ENCODE measurements at regions not wholly inside any gene's neighbourhood (a gene's known extent, or its start where the extent isn't known, plus 50 kb on each side); places are given as distances from the start of the nearest gene placed in this dataset.
A peak's percentile ranks its signal among the peaks of the same experiment; 100 is the strongest.

DNA sequence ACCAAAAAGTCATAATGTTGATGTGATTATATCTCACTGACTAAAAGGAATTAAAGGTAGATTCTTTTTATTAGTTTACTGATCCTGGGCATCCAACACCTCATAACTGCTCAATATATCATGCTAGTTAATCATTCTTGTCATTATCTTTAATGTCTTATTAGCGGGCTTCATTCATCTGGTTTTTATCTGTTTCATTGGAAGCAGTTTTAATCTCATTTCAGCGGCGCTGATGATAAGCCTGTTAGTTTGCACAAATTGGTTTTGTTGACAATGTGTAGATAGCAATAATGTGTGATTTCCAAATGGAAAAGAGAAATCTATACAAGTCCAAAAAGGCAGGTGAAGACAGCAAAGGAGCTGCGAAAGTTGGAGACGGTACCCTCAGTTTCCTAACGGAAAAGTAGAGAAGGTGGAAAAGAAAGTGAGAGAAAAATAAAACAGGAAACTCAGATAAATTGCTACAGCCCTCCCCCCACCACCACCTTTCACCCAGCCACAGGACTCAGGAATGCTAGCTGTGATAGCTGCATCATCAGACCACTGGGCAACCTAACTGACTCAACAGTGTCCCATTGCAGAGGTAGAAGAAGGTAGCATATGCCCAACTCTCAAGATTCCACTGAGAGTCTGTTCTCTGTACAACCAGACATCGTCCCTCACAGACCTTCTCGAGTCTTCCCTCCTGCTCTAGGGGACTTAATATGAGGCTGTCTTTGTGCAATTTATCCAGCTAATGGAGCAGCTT, 241.7 kb upstream of the CAMK1G start:
- TF ChIP-seq, protein P1, sequence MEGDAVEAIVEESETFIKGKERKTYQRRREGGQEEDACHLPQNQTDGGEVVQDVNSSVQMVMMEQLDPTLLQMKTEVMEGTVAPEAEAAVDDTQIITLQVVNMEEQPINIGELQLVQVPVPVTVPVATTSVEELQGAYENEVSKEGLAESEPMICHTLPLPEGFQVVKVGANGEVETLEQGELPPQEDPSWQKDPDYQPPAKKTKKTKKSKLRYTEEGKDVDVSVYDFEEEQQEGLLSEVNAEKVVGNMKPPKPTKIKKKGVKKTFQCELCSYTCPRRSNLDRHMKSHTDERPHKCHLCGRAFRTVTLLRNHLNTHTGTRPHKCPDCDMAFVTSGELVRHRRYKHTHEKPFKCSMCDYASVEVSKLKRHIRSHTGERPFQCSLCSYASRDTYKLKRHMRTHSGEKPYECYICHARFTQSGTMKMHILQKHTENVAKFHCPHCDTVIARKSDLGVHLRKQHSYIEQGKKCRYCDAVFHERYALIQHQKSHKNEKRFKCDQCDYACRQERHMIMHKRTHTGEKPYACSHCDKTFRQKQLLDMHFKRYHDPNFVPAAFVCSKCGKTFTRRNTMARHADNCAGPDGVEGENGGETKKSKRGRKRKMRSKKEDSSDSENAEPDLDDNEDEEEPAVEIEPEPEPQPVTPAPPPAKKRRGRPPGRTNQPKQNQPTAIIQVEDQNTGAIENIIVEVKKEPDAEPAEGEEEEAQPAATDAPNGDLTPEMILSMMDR (IDR thresholded peaks at IDR 0.05) = no peak
- Histone ChIP-seq H3K4me3 (no peak overlapping the region), H3K27ac (no peak overlapping the region)
- no peak for DNase-seq (ENCODE audit: low spot score)

DNA sequence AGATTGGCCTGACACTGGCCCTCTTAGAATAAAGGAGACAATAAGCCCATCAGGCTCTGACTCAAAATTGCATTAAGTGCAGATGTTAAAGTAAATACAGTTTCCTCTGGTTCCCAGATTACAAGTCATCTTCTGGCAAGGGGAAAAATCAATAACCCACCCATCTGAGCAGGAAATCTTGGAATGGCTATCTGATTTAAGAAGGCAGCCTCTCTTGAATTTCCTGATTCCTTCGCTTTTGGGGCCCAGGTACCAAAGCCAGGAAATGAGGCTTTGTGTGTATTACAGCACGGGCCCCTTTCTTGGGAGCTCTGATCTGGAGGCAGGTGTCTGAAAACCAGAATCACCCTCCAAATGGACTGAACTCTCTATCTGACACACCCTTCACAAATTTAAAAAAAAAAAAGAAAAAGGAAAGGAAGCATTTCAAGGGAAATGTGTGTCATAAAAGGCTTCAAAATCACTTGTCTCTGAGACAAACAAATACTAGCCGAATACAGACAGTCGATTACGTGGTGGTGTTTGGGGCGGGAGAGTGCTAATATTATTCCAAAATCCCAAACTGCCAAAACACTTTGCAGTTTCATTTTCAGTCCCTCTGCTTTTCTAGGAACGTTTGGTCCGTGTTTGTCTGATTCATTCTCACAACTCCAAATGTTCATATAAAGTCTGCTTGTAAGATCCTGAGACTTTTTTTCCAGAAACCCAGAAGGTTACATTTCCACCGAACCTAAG, 240.9 kb upstream of the CAMK1G start:
- Histone ChIP-seq H3K4me3 (peak overlapping the region; percentile 31), H3K27ac (no peak overlapping the region)
- no peak for DNase-seq (ENCODE audit: low spot score)
- TF ChIP-seq, protein P1 (IDR thresholded peaks at IDR 0.05) = no peak

DNA sequence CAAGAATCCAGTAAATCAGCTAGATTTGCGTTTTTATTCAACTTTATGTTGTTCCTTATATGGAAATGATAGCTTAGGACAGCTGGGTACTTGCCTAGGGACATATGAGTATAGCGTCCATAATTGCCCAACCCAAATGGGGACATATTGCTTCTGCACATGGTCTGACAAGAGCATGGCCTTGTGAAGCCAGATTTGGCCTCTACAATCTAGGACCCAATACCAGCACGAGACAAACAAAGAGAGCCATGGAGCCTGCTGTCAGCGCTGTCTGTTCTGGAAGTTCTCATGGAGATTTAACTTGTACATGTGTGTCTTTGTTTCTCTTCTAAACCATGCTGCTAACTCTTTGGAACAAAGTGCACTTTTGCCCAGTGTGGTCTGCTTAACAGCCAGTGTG, 240.0 kb upstream of the CAMK1G start:
- Histone ChIP-seq H3K27ac (no peak overlapping the region), H3K4me3 (no peak overlapping the region)
- no peak for DNase-seq (ENCODE audit: low spot score)
- TF ChIP-seq, protein P1 (IDR thresholded peaks at IDR 0.05) = no peak

DNA sequence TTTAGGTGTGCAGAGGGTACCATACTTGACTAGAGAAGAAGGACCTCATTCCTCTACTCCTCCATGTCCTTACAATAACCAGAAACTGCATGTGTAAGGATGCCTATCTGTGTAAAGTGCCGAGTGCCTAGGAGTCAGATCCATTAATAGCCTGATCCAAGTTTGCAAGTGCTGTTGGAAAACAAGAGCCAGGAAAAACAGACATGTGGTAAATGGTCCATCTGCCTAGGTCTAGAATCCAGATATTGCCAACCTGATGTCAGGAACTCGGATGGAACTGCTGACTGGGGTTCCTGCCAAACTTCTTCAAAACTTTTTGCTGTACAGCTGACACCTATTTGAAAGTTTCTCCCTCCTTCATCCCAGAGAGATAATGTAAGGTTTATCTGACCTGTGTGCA, 239.4 kb upstream of the CAMK1G start:
- no peak overlapping the region for H3K27ac ChIP-seq
- H3K4me3 ChIP-seq = no peak overlapping the region
- no peak for DNase-seq (ENCODE audit: low spot score)
- TF ChIP-seq, protein P1 (IDR thresholded peaks at IDR 0.05) = no peak

DNA sequence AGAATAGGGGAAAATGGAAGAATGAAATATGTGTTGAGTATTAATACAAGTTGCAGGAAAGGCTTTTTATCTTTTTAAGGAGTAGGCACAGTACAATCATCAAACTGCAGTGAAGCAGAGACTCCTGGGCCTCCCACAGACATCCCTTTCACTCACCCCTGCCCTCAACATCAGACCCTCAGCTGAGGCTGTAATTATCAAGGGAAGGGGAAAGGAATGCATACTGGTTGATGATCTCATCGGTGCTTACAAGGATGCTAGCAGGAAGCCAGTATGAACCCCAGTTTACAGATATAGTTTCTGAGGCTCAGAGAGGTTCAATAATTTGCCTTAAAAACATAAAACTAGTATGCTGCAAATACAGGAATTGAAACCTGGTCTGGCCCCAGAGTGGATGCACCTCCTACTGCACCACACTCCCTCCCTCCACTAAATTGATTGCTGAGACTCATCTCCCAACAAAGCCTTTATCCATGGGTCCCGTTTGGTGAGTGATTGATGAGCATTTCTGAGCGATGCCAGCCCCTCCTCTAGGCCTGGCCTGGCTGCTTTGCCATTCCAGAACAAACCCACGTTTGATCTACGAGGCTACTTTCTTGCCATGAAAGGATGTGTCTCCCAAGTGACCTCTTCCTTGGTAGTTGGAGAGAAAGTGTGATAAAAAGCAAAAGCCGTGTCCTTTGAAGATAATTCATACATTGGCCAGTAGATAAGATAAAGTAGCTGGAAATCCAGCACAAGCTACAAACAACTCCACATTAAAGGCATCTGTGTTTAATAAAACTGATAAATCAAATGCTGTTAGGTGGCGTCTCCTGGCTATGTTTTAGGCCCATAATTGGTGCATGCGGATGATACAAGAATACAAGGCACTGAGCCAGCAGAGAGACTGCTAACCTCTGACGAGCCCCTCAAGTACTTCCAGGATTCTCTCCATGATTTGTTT, 233.9 kb upstream of the CAMK1G start:
- Histone ChIP-seq H3K27ac (no peak overlapping the region), H3K4me3 (no peak overlapping the region)
- TF ChIP-seq, protein P1 (IDR thresholded peaks at IDR 0.05) = no peak
- DNase-seq (ENCODE audit: low spot score) = no peak

DNA sequence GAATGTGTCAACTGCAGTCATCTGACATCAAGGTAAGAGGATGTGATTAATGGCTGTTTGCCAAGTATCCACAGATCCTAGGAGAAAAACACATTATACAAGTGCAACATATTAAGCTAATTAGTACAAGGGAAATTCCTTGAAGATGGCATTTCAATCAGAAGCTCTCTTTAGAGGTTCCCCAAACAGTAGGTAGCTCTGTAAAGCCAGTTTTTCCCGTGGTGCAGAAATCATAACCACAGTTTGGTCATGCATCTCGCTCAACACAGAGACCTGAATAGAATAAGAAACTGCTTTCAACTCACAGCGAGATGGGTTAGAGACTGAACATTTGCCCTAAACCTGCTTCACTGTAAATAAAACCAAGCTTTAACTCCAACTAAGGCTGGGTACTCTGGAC, 230.5 kb upstream of the CAMK1G start:
- Histone ChIP-seq H3K27ac (no peak overlapping the region), H3K4me3 (no peak overlapping the region)
- no peak for DNase-seq (ENCODE audit: low spot score)
- TF ChIP-seq, protein P1 (IDR thresholded peaks at IDR 0.05) = no peak
